ENCODE measurements at regions not wholly inside any gene's neighbourhood (a gene's known extent, or its start where the extent isn't known, plus 50 kb on each side); places are given as distances from the start of the nearest gene placed in this dataset.

- no peak overlapping the region for H2AFZ ChIP-seq (ENCODE audit: low read depth, low read length, poor library complexity, severe bottlenecking)
- H3K4me2 ChIP-seq (ENCODE audit: low read length), result no peak overlapping the region
- no peaks in the 10 kb centered on the region for H3K79me2 ChIP-seq (ENCODE audit: insufficient read depth, low read length)
- H3K27ac ChIP-seq (ENCODE audit: low read depth, low read length), result no peak overlapping the region
- intact Hi-C loops (cut with micrococcal nuclease), result no loop called here
- no peaks in the 10 kb centered on the region for H3K4me1 ChIP-seq (ENCODE audit: control insufficient read depth in 1 of 2, insufficient read depth in 2 of 2, low read length in 2 of 2)
- H3K9me2 ChIP-seq (ENCODE audit: insufficient read depth), result no peaks in the 10 kb centered on the region
- no peaks in the 10 kb centered on the region for H3K36me3 ChIP-seq (ENCODE audit: control insufficient read depth in 1 of 2, insufficient read depth in 2 of 2, low read length in 2 of 2)
- 0 out of 2 replicates have a peak, but pooled peaks cover 13% of the 10 kb centered on the region for H3K27me3 ChIP-seq (ENCODE audit: insufficient read depth, low read length)
- no peaks in the 10 kb centered on the region for H3K9me3 ChIP-seq (ENCODE audit: control insufficient read depth in 1 of 2, insufficient read depth in 1 of 2, low read depth in 1 of 2, low read length in 2 of 2)
- ChIA-PET CTCF (no interaction called here), RAD21 (ENCODE audit: low non-redundant PET in 1 of 2, low total read pairs in 2 of 2, uncharacterized antibody in 2 of 2, unreplicated experiment in 2 of 2) (no interaction called here), POLR2A (no interaction called here)
- H3K9ac ChIP-seq (ENCODE audit: low read length), result no peak overlapping the region
- H3K4me3 ChIP-seq (replicated peaks in 1 of 2; ENCODE audit: low read depth in 1 of 2, low read length in 2 of 2), result no peak overlapping the region
- no peaks in the 10 kb centered on the region for H4K20me1 ChIP-seq (ENCODE audit: insufficient read depth)
- TF ChIP-seq ZFX (IDR thresholded peaks at IDR 0.05) (no peak), ELF1 (IDR thresholded peaks at IDR 0.05; ENCODE audit: borderline replicate concordance, low read depth) (no peak), POLR2A (IDR thresholded peaks at IDR 0.05; ENCODE audit: borderline replicate concordance, extremely low read depth, insufficient read depth, insufficient read length) (no peak), ZNF274 (IDR thresholded peaks at IDR 0.05; ENCODE audit: low read depth, low read length) (no peak), CBX3 (IDR thresholded peaks at IDR 0.05; ENCODE audit: low read depth) (no peak), EZH2 (IDR thresholded peaks at IDR 0.05) (no peak), EZH2phosphoT487 (IDR thresholded peaks at IDR 0.05; ENCODE audit: borderline replicate concordance) (no peak), FOSL1 (IDR thresholded peaks at IDR 0.05; ENCODE audit: low read depth) (no peak), MAX (IDR thresholded peaks at IDR 0.05) (no peak), TCF7L2 (IDR thresholded peaks at IDR 0.05; ENCODE audit: borderline replicate concordance, extremely low read depth, insufficient read depth, insufficient read length) (no peak), ATF3 (IDR thresholded peaks at IDR 0.05) (no peak), CEBPB (IDR thresholded peaks at IDR 0.05; ENCODE audit: low read depth) (no peak), CTCF (IDR thresholded peaks at IDR 0.05 in 2 of 3, conservative IDR thresholded peaks at IDR 0.05 in 1 of 3; ENCODE audit: borderline replicate concordance in 1 of 3, insufficient read depth in 1 of 3, low read depth in 2 of 3, low read length in 2 of 3) (no peak), JUND (IDR thresholded peaks at IDR 0.05) (no peak), SRF (IDR thresholded peaks at IDR 0.05; ENCODE audit: low read depth) (no peak), SIN3A (IDR thresholded peaks at IDR 0.05; ENCODE audit: low read depth) (no peak), EGR1 (IDR thresholded peaks at IDR 0.05; ENCODE audit: low read depth) (no peak), RAD21 (IDR thresholded peaks at IDR 0.05; ENCODE audit: low read depth) (no peak), SP1 (IDR thresholded peaks at IDR 0.05; ENCODE audit: low read depth) (no peak)
- DNase-seq (ENCODE audit: low read depth, low spot score) (no peak), ATAC-seq (no peak)
- no TSS peak for BruUV-seq (replicated peaks)
Measured at GRCh38 chr5:176748967-176749935, 61.1 kb upstream of the UNC5A start.

All from HCT116 (cell line).